ENCODE measurements at regions not wholly inside any gene's neighbourhood (a gene's known extent, or its start where the extent isn't known, plus 50 kb on each side); places are given as distances from the start of the nearest gene placed in this dataset.

DNA sequence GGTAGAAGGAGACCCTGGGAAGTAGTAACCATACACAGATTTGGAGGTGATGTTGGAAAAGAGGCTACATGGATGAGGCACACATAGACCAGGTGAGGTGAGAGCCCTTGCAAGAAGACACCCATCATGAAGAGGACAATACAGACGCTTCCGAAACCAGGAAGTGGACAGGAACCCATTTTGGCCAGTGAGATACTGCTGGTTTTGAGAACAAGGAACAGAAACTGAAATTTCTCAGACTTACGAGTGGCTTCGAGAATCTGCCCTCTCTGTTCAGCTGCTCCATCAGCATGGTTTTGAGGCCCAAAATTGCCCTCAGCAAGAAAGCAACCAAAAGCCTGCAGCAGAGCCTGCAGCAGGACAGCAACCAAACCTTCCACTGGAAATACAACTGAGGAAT lies 479.1 kb upstream of the NRXN1 start:
- TF ChIP-seq POLR2AphosphoS5 (IDR thresholded peaks at IDR 0.05; ENCODE audit: low read depth, low read length) (no peak), TAF1 (IDR thresholded peaks at IDR 0.05; ENCODE audit: borderline replicate concordance, insufficient read depth, low read length) (no peak), FOXP2 (optimal IDR thresholded peaks at IDR 0.05; ENCODE audit: borderline replicate concordance, extremely low read depth, extremely low read length, insufficient read depth) (no peak), SIN3A (IDR thresholded peaks at IDR 0.05; ENCODE audit: borderline replicate concordance, insufficient read depth, low read length) (no peak)
- TF ChIP-seq, protein P1, sequence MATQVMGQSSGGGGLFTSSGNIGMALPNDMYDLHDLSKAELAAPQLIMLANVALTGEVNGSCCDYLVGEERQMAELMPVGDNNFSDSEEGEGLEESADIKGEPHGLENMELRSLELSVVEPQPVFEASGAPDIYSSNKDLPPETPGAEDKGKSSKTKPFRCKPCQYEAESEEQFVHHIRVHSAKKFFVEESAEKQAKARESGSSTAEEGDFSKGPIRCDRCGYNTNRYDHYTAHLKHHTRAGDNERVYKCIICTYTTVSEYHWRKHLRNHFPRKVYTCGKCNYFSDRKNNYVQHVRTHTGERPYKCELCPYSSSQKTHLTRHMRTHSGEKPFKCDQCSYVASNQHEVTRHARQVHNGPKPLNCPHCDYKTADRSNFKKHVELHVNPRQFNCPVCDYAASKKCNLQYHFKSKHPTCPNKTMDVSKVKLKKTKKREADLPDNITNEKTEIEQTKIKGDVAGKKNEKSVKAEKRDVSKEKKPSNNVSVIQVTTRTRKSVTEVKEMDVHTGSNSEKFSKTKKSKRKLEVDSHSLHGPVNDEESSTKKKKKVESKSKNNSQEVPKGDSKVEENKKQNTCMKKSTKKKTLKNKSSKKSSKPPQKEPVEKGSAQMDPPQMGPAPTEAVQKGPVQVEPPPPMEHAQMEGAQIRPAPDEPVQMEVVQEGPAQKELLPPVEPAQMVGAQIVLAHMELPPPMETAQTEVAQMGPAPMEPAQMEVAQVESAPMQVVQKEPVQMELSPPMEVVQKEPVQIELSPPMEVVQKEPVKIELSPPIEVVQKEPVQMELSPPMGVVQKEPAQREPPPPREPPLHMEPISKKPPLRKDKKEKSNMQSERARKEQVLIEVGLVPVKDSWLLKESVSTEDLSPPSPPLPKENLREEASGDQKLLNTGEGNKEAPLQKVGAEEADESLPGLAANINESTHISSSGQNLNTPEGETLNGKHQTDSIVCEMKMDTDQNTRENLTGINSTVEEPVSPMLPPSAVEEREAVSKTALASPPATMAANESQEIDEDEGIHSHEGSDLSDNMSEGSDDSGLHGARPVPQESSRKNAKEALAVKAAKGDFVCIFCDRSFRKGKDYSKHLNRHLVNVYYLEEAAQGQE (IDR thresholded peaks at IDR 0.05; ENCODE audit: insufficient read depth in 1 of 2, low read depth in 2 of 2, low read length in 2 of 2): no peak

All from PFSK-1 (cell line).